ENCODE measurements at regions not wholly inside any gene's neighbourhood (a gene's known extent, or its start where the extent isn't known, plus 50 kb on each side); places are given as distances from the start of the nearest gene placed in this dataset.
A peak's percentile ranks its signal among the peaks of the same experiment; 100 is the strongest.

DNA sequence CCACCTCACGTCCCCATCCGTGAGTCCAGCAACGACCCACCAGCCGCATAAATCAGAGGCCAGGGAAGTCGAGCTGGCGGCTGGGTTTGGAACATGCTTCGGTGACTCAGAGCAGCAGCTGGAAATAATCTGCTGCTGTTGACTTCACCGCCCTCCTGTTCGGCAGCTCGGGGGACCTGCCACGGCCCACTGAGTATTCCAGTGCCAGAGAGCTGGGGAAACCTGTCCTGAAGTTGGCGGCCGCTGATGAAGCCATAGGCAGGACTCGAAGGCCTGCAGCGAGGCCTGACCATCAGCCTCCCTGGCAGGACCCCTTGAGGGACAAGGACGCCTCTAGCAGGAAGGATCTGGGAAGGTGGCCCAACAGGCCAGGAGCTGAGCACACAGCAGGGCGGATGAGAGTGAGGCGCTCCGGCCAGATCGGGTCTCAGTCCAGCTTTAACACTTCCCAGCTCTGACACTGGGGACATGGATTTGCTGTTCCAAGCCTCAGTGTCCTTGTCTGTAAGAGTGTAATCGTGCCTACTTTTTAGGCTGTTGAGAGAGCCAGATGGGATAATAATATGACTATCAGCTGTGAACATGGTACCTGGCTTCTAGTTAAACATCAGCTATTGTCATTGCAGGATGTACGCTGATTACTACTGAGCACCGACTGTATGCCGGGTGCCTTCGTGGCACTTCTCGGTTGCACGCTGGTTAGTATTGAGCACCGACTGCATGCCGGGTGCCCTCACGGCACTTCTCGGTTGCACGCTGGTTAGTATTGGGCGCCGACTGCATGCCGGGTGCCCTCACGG lies 50.4 kb upstream of the CIBAR2 start:
- no peaks in the 10 kb centered on the region for H3K27me3 ChIP-seq (ENCODE audit: control insufficient read depth, insufficient read depth, low read length)
- no peaks in the 10 kb centered on the region for H3K9me3 ChIP-seq (ENCODE audit: control insufficient read depth, insufficient read depth, low read length)
- no peak for DNase-seq (ENCODE audit: low read depth, low spot score)
- no peak overlapping the region for H3K27ac ChIP-seq (ENCODE audit: low read length)
- H3K4me1 ChIP-seq (ENCODE audit: control insufficient read depth, insufficient read depth, low read length), result peaks cover 9% of the 10 kb centered on the region
- H3K36me3 ChIP-seq (ENCODE audit: control insufficient read depth, insufficient read depth, low read length), result no peaks in the 10 kb centered on the region
- no CpG with 5 or more reads among the region's 36 CpGs for WGBS (ENCODE audit: insufficient coverage, insufficient read length)
- no peak overlapping the region for H3K4me3 ChIP-seq (ENCODE audit: low read length)

DNA sequence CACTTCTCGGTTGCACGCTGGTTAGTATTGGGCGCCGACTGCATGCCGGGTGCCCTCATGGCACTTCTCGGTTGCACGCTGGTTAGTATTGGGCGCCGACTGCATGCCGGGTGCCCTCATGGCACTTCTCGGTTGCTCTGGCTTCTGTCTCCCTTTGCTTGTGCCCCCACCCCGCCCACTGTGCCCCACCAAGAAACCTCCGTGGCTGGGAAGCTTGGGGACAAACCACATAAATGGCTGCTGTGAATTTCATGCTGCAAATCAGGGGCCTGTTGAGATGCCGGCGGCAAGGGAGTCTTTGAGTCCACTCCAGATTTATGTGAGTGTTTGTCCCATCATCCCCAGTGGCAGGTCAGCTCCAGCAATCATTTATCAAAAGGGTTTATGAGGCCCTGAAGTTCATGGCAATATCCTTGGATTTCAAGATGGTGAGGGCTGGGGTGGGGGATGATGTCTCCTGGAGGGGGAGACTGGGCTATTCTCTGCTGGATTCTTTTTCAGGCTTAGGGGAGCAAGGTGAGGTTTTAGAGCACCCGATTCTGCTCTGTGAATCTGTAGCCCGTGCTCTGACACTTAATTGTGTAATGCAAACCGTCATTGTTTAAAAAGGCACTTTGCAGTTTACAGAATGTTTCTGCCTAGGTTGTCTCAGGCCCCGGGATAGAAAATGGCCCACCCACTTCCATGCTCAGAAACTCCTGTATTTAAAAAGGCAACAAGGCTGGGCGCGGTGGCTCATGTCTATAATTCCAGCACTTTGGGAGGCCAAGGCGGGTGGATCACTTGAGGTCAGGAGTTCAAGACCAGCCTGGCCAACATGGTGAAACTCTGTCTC lies 51.2 kb upstream of the CIBAR2 start:
- no peak for DNase-seq (ENCODE audit: low read depth, low spot score)
- Histone ChIP-seq H3K27me3 (ENCODE audit: control insufficient read depth, insufficient read depth, low read length) (no peaks in the 10 kb centered on the region), H3K4me3 (ENCODE audit: low read length) (no peak overlapping the region), H3K27ac (ENCODE audit: low read length) (no peak overlapping the region), H3K4me1 (ENCODE audit: control insufficient read depth, insufficient read depth, low read length) (peaks cover 9% of the 10 kb centered on the region), H3K9me3 (ENCODE audit: control insufficient read depth, insufficient read depth, low read length) (no peaks in the 10 kb centered on the region), H3K36me3 (ENCODE audit: control insufficient read depth, insufficient read depth, low read length) (no peaks in the 10 kb centered on the region)
- WGBS (ENCODE audit: insufficient coverage, insufficient read length), result no CpG with 5 or more reads among the region's 22 CpGs

DNA sequence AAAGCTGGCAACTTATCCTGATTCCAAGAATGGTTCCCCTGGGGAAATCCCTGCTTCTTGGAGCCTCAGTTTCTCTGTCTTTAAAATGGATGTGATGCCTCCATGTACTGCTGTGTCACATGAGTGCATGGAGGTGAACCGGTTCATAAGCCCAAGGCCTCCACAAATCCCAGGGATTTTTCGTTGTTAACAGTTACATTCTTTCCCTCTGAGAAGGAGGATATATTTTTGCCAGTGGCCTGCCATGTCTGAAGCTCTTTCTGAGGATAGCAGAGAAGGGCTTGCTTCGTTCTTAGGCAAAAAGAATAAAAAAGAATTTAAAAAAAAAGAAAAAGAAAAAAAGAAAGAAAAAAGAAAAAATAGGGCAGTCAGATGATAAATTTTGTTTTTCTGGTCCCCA lies 52.2 kb upstream of the CIBAR2 start:
- Histone ChIP-seq H3K4me1 (ENCODE audit: control insufficient read depth, insufficient read depth, low read length) (peaks cover 5% of the 10 kb centered on the region), H3K36me3 (ENCODE audit: control insufficient read depth, insufficient read depth, low read length) (no peaks in the 10 kb centered on the region), H3K9me3 (ENCODE audit: control insufficient read depth, insufficient read depth, low read length) (no peaks in the 10 kb centered on the region), H3K27ac (ENCODE audit: low read length) (no peak overlapping the region), H3K4me3 (ENCODE audit: low read length) (no peak overlapping the region), H3K27me3 (ENCODE audit: control insufficient read depth, insufficient read depth, low read length) (no peaks in the 10 kb centered on the region)
- WGBS (ENCODE audit: insufficient coverage, insufficient read length), result no CpG with 5 or more reads among the region's 3 CpGs
- no peak for DNase-seq (ENCODE audit: low read depth, low spot score)

DNA sequence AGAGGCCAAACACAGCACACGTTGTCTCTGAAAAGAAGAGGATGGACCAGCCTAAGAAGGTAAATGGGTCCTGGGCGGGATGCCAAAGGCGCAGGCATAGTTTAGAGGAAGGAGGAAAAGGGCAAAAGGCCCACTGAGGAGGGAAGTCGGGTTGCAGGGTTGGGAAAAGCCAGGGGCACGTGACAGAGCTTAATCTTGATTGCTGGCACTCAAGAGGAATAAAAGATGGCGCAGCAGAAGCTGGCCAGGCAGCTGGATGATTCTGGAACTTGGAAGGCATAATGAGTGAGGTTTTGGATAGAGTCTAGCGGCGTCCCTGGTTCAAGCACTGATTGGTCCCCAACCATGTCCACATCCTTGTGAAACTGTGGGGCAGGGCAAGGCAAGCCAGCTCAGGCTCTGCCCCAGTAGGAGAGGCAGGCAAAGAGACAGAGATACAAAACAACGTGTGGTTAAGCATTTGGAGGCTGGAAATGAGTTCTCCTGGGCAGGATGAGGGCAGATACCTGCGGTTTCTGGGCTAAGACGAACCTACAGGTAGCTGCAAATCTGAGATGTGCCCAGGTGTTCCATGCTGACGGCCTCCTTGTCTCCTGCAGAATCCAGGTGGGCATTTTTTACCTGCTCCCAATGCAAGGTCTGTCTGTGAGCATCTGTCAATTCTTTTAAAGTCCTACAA lies 52.7 kb upstream of the CIBAR2 start:
- Histone ChIP-seq H3K36me3 (ENCODE audit: control insufficient read depth, insufficient read depth, low read length) (no peaks in the 10 kb centered on the region), H3K4me1 (ENCODE audit: control insufficient read depth, insufficient read depth, low read length) (peaks cover 5% of the 10 kb centered on the region), H3K4me3 (ENCODE audit: low read length) (no peak overlapping the region), H3K9me3 (ENCODE audit: control insufficient read depth, insufficient read depth, low read length) (no peaks in the 10 kb centered on the region), H3K27ac (ENCODE audit: low read length) (no peak overlapping the region), H3K27me3 (ENCODE audit: control insufficient read depth, insufficient read depth, low read length) (no peaks in the 10 kb centered on the region; the same call in 1 of the 2 replicates)
- DNase-seq (ENCODE audit: low read depth, low spot score), result no peak
- no CpG with 5 or more reads among the region's 12 CpGs for WGBS (ENCODE audit: insufficient coverage, insufficient read length)

DNA sequence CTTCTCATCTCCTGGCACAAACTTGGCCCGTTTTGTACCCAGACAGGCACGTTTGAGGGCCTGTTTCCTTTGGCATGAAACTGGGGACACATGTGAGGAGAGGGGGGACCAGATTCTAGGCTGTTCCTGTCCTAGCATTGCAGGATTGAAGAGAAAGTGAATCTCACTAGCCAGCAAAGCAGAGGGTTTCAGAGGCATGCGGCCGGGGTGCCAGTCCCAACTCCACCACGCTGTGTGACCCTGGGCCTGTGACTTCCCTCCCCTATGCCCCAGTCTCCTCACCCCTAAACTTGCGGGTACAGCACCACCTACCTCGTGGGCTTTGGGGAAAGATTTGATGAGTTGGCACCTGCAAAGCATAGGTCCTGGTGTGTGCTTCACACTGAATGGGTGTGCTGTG lies 53.5 kb upstream of the CIBAR2 start:
- no peak overlapping the region for H3K27ac ChIP-seq (ENCODE audit: low read length)
- WGBS (ENCODE audit: insufficient coverage, insufficient read length), result no CpG with 5 or more reads among the region's 7 CpGs
- H3K9me3 ChIP-seq (ENCODE audit: control insufficient read depth, insufficient read depth, low read length), result no peaks in the 10 kb centered on the region
- peaks cover 3% of the 10 kb centered on the region; the same call in 1 of the 2 replicates for H3K4me1 ChIP-seq (ENCODE audit: control insufficient read depth, insufficient read depth, low read length)
- no peak for DNase-seq (ENCODE audit: low read depth, low spot score)
- H3K36me3 ChIP-seq (ENCODE audit: control insufficient read depth, insufficient read depth, low read length), result no peaks in the 10 kb centered on the region
- no peaks in the 10 kb centered on the region; the same call in 1 of the 2 replicates for H3K27me3 ChIP-seq (ENCODE audit: control insufficient read depth, insufficient read depth, low read length)
- H3K4me3 ChIP-seq (ENCODE audit: low read length), result no peak overlapping the region

DNA sequence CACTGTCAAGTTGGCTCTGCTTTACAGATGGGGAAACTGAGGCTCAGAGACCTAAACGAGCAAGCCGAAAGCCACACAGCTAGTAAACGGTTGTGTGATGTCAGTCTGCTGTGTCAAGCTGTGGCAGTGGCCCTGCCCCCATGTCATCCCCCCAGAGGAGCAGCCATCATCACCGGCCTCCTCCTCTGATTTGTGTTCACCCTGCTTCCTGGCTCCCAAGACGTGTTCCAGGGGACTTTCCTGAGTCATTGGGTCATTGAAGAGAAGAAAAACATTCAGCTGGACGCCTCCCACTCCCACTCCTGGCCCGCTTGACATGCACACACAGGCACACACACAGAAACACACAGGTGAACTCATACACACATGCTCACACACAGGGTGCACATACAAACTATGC lies 54.0 kb upstream of the CIBAR2 start:
- no peak for DNase-seq (ENCODE audit: low read depth, low spot score)
- Histone ChIP-seq H3K27me3 (ENCODE audit: control insufficient read depth, insufficient read depth, low read length) (no peaks in the 10 kb centered on the region; the same call in 1 of the 2 replicates), H3K36me3 (ENCODE audit: control insufficient read depth, insufficient read depth, low read length) (no peaks in the 10 kb centered on the region; the same call in 1 of the 2 replicates), H3K9me3 (ENCODE audit: control insufficient read depth, insufficient read depth, low read length) (no peaks in the 10 kb centered on the region), H3K27ac (ENCODE audit: low read length) (no peak overlapping the region), H3K4me3 (ENCODE audit: low read length) (no peak overlapping the region), H3K4me1 (ENCODE audit: control insufficient read depth, insufficient read depth, low read length) (peaks cover 3% of the 10 kb centered on the region; the same call in 1 of the 2 replicates)
- WGBS (ENCODE audit: insufficient coverage, insufficient read length), result no CpG with 5 or more reads among the region's 7 CpGs

DNA sequence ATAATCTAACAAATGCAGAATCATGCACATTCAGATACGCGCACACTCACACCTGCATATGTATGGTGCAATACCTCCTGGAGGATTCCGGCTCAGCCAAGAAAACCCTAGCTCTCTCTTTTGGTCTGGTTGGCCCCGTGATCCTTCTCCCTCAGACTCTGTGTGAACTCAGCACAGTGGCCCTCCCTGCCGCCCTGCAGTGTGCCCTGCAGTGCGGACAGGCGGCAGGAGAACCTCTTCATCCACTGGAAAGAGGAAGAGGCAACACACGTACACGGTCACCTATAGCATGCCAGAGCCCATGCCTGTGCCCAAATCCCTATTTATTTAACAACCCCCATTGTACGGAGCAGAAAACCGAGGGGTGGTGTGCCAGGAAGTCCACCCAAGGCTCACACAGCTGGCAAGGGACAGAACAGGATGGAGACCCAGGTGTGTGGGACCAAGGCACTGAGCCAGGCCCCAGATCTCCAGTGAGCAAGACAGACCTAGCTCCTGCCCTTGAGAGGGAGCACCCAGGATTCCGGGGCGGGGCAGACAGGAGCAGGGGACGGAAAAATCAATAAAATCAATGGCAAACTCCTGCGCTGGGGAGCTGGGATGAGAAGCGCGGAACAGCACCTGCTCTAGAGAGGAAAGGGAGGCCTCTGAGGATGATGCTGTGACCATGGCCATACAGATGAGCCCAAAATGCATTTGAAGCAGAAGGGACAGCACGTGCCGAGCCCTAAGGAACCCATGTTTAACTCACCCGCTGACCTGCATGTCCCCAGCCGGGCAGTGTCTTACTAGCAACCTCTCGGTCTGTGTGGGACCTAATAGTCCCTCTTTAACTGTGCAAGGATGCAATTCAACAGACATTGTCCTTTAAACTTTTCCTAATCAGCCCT lies 54.7 kb upstream of the CIBAR2 start:
- H3K9me3 ChIP-seq (ENCODE audit: control insufficient read depth, insufficient read depth, low read length), result no peaks in the 10 kb centered on the region
- no peaks in the 10 kb centered on the region; the same call in 1 of the 2 replicates for H3K27me3 ChIP-seq (ENCODE audit: control insufficient read depth, insufficient read depth, low read length)
- no peak for DNase-seq (ENCODE audit: low read depth, low spot score)
- WGBS (ENCODE audit: insufficient coverage, insufficient read length), result no CpG with 5 or more reads among the region's 22 CpGs
- H3K27ac ChIP-seq (ENCODE audit: low read length), result no peak overlapping the region
- peaks cover 3% of the 10 kb centered on the region; the same call in 1 of the 2 replicates for H3K4me1 ChIP-seq (ENCODE audit: control insufficient read depth, insufficient read depth, low read length)
- no peaks in the 10 kb centered on the region; the same call in 1 of the 2 replicates for H3K36me3 ChIP-seq (ENCODE audit: control insufficient read depth, insufficient read depth, low read length)
- H3K4me3 ChIP-seq (ENCODE audit: low read length), result no peak overlapping the region

DNA sequence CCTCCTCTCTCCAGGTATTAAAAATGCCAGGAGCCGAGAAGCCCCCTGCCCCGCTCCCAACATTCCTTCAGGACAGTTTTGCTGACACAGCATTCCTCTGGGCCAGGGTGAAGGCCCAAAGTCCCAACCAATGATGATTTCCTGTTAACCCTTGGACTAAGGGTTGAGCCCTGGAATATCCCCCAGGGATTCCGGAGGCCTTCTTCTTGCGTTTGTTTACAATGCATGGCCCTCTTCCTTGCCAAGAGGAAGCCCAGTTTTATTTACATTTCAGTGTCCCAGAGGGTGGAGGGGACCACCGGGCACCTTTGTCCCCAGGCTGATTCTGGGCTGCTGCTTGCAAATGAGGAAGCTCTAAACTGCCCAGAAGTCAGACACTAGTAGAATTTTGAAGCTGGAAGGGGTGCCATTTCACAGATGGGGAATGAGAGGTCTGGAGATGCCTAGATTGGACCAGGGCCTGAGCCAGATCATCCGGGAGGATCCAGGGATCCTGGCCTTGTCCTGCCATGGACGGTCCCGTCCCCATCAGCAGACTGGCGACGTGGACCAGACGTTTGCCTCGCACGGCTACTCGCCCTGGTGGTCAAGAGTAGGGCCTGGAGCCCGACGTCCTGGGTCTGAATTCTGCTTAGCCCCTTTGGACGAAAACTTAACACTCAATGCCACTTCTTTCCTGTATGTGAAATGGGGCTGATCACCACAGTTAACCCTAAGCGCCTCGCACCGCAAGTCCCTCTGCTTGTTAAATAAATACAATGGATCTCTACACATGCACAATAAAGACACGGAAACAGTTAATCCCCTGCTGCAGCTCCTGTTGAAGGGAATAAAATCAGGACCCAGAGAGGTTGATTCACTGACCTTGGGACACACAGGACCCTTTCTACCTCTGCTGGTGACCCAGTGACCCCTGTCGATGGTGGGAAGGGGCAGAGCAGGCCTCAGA lies 55.6 kb upstream of the CIBAR2 start:
- Histone ChIP-seq H3K4me3 (ENCODE audit: low read length) (no peak overlapping the region), H3K9me3 (ENCODE audit: control insufficient read depth, insufficient read depth, low read length) (no peaks in the 10 kb centered on the region), H3K27ac (ENCODE audit: low read length) (no peak overlapping the region), H3K36me3 (ENCODE audit: control insufficient read depth, insufficient read depth, low read length) (no peaks in the 10 kb centered on the region; the same call in 1 of the 2 replicates), H3K4me1 (ENCODE audit: control insufficient read depth, insufficient read depth, low read length) (peaks cover 3% of the 10 kb centered on the region; the same call in 1 of the 2 replicates), H3K27me3 (ENCODE audit: control insufficient read depth, insufficient read depth, low read length) (no peaks in the 10 kb centered on the region; the same call in 1 of the 2 replicates)
- WGBS (ENCODE audit: insufficient coverage, insufficient read length), result no CpG with 5 or more reads among the region's 22 CpGs
- no peak for DNase-seq (ENCODE audit: low read depth, low spot score)

DNA sequence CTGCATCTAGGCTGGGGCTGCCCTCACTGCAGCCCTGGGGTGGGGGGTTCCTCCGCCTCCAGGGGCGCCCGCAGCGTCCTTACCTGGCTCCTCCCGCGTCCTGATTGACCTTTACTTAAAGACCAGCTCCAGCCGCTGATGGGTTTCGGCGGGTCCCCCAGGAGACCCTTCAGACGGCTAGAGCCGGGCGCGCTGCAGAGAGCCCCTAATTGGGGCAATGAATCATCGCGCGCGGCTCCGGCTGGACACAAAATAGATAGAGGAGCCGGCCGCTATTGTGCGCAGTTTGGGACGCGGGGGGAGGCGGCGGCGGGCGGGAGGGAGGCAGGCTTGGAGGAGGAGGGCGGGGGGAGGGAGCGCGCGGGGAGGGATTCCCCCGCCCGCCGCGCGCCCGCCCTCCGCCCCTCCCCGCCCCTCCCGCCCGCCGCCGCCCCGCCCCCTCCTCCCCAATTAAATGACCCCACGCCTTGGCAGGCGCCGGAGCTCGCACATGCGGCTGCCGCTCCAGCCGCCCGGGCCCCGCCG lies 56.5 kb upstream of the CIBAR2 start:
- Histone ChIP-seq H3K4me1 (ENCODE audit: control insufficient read depth, insufficient read depth, low read length) (peaks cover 5% of the 10 kb centered on the region; the same call in 1 of the 2 replicates), H3K27ac (ENCODE audit: low read length) (no peak overlapping the region), H3K4me3 (ENCODE audit: low read length) (peak overlapping the region; percentile 24; the same call in 1 of the 2 replicates), H3K36me3 (ENCODE audit: control insufficient read depth, insufficient read depth, low read length) (no peaks in the 10 kb centered on the region; the same call in 1 of the 2 replicates), H3K27me3 (ENCODE audit: control insufficient read depth, insufficient read depth, low read length) (no peaks in the 10 kb centered on the region; the same call in 1 of the 2 replicates), H3K9me3 (ENCODE audit: control insufficient read depth, insufficient read depth, low read length) (no peaks in the 10 kb centered on the region)
- no CpG with 5 or more reads among the region's 54 CpGs for WGBS (ENCODE audit: insufficient coverage, insufficient read length)
- no peak for DNase-seq (ENCODE audit: low read depth, low spot score)

Measured in iPS DF 6.9 (cell line).